OCI-LY1 (cell line): ENCODE measurements at regions not wholly inside any gene's neighbourhood (a gene's known extent, or its start where the extent isn't known, plus 50 kb on each side); places are given as distances from the start of the nearest gene placed in this dataset.

Experiments
- CTCF ChIP-seq: fragments of 200-600 bp; sonication (generic), shearing (Covaris generic); IDR thresholded peaks from 2 replicates; pipeline ENCODE4 v1.5.1; 2017; ENCODE audit warnings: mild to moderate bottlenecking, antibody characterized with exemption, low read length, moderate library complexity, mixed read lengths
- EZH2 ChIP-seq: fragments of 200-600 bp; sonication (generic), shearing (Covaris generic); IDR thresholded peaks from 2 replicates; pipeline ENCODE4 v1.8.0; 2017; ENCODE audit warnings: borderline replicate concordance, mixed run types, mild to moderate bottlenecking, antibody characterized with exemption, low read length, moderate library complexity, mixed read lengths

- TF ChIP-seq CTCF (no peak), EZH2 (no peak)
Measured at GRCh38 chr12:108047071-108047550, 82.0 kb upstream of the WSCD2 start.
